Nephron progenitor cell (in vitro differentiated cells): ENCODE measurements at regions not wholly inside any gene's neighbourhood (a gene's known extent, or its start where the extent isn't known, plus 50 kb on each side); places are given as distances from the start of the nearest gene placed in this dataset.

ENCODE experiments used
- DNase-seq: peaks from one replicate; pipeline ENCODE4 v3.0.0; 2021
- H3K27ac Mint-ChIP-seq: 2 replicates; pipeline ENCODE4 v1.8.0; 2021; ENCODE audit warnings: mild to moderate bottlenecking, moderate library complexity, mixed read lengths
- H3K27me3 Mint-ChIP-seq: 2 replicates; pipeline ENCODE4 v1.8.0; 2021; ENCODE audit warnings: mild to moderate bottlenecking, low read depth, mixed read lengths; ENCODE audit not compliant: poor library complexity
- H3K36me3 Mint-ChIP-seq: 2 replicates; pipeline ENCODE4 v1.8.0; 2021; ENCODE audit warnings: low read depth, mixed read lengths
- H3K4me1 Mint-ChIP-seq: 2 replicates; pipeline ENCODE4 v1.8.0; 2021; ENCODE audit warnings: mixed read lengths
- H3K4me3 Mint-ChIP-seq: 2 replicates; pipeline ENCODE4 v1.8.0; 2021; ENCODE audit warnings: mild to moderate bottlenecking, moderate library complexity, mixed read lengths
- H3K9me3 Mint-ChIP-seq: 2 replicates; pipeline ENCODE4 v1.8.0; 2021; ENCODE audit warnings: mild to moderate bottlenecking, moderate library complexity, mixed read lengths
- TF ChIP-seq, protein P1 (sequence below): fragments of 200-600 bp; sonication (generic); IDR thresholded peaks from 2 replicates; pipeline ENCODE4 v1.5.0; 2021; ENCODE audit warnings: antibody characterized with exemption

DNA sequence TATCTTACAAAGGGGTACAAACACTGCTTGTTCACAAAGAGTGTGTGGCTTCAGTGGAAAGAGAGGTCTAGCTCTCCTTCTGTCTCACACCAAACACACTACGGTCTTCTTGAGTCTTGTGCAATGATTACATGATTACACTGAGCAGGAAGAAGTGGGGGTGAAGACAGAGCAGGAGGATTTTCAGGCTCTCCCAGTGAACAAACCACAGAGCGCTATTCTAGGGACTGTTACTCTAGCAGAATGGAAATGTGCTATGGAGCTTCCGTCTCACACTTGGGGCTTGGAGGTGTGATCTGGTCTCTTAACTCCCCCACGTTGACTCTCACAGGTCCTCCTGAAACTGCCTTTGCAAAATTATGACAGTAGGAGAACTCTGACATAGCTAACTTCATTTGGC lies 203.4 kb downstream of the MYLK4 start:
- DNase-seq, result no peak

DNA sequence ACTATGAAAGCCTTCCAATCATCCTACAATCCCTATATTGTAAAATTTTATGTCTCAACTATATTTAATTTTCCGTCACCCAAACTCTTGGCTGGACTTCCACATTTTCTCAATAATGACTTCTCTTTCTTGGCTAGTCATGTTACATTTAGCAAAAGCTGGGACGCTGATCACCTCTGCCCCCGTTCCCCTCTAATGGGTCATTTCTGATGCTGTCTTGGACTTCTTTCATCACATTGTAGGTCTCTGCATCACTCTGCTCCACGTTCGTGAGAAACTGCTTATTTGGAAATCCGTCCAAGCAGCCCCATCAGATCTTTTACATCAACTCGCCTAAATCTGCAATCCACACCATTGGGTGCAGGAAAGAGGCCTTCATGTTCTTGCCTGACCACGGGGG lies 203.8 kb downstream of the MYLK4 start:
- no peak for DNase-seq
- Mint-ChIP-seq H3K36me3 (no peaks in the 10 kb centered on the region), H3K27ac (no peak overlapping the region), H3K4me1 (no peaks in the 10 kb centered on the region), H3K27me3 (peaks cover 11% of the 10 kb centered on the region), H3K4me3 (no peak overlapping the region), H3K9me3 (peaks cover 24% of the 10 kb centered on the region)
- TF ChIP-seq, protein P1, sequence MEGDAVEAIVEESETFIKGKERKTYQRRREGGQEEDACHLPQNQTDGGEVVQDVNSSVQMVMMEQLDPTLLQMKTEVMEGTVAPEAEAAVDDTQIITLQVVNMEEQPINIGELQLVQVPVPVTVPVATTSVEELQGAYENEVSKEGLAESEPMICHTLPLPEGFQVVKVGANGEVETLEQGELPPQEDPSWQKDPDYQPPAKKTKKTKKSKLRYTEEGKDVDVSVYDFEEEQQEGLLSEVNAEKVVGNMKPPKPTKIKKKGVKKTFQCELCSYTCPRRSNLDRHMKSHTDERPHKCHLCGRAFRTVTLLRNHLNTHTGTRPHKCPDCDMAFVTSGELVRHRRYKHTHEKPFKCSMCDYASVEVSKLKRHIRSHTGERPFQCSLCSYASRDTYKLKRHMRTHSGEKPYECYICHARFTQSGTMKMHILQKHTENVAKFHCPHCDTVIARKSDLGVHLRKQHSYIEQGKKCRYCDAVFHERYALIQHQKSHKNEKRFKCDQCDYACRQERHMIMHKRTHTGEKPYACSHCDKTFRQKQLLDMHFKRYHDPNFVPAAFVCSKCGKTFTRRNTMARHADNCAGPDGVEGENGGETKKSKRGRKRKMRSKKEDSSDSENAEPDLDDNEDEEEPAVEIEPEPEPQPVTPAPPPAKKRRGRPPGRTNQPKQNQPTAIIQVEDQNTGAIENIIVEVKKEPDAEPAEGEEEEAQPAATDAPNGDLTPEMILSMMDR, result no peak

More for the DNA sequence above, 203.4 kb downstream of the MYLK4 start:
- Mint-ChIP-seq H3K27me3 (peaks cover 11% of the 10 kb centered on the region), H3K9me3 (peaks cover 24% of the 10 kb centered on the region), H3K27ac (no peak overlapping the region), H3K36me3 (no peaks in the 10 kb centered on the region), H3K4me3 (no peak overlapping the region), H3K4me1 (no peaks in the 10 kb centered on the region)
- TF ChIP-seq, protein P1, result no peak

DNA sequence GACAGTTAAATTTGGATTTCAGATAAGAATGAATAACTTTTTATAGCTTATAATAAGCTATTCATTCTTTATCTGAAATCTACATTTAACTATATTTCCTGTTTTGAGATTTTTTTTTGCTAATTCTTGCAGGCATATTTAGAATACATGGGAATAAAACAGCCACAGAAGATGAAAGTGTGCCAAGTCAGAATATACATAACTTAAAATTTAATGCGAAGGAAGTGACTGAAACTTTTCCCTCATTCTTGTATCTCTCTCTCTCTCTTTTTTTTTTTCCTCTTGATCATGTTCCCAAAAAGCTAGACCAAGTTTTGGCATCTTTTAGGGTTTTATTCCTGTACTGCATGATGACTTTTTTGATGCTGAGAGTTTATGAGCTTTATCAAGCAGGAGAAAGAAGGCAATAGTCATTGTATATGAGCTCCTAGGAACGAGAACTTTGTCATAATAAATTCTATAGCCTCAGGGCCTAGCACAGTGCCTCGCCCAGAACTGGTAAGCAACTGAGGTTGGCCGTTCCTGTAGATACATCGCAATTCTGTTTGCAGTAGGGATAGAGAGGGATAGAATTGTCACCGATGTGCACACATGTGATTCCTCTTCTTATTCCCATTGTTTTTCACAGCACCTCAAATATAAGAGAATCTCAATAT lies 205.2 kb downstream of the MYLK4 start:
- no peak for DNase-seq
- H3K9me3 Mint-ChIP-seq, result peaks cover 24% of the 10 kb centered on the region
- H3K4me3 Mint-ChIP-seq, result no peak overlapping the region
- H3K36me3 Mint-ChIP-seq, result no peaks in the 10 kb centered on the region
- H3K4me1 Mint-ChIP-seq, result no peaks in the 10 kb centered on the region
- peaks cover 11% of the 10 kb centered on the region for H3K27me3 Mint-ChIP-seq
- no peak overlapping the region for H3K27ac Mint-ChIP-seq
- TF ChIP-seq, protein P1, result no peak

DNA sequence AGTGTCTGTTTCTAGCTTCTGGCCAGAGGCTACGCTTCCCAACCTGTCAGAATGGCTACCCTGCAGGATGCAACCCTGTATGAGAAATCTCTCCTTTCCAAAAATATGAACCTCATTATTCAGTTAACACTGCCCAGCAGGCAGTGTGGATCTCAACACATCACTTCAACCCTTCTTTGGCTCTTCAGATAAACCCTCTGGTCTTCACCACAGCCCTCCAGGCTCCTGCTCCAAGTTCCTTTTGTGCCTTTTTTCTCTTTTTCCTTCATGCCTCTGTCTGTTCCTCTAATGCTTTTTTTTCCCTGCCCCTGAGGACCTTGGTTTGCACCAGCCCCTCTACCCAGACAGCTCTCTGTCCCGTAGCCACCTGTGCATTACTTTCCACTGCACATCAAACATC lies 207.4 kb downstream of the MYLK4 start:
- no peaks in the 10 kb centered on the region for H3K36me3 Mint-ChIP-seq
- peaks cover 11% of the 10 kb centered on the region for H3K27me3 Mint-ChIP-seq
- TF ChIP-seq, protein P1, result no peak
- H3K4me3 Mint-ChIP-seq, result no peak overlapping the region
- H3K9me3 Mint-ChIP-seq, result peaks cover 18% of the 10 kb centered on the region
- no peaks in the 10 kb centered on the region for H3K4me1 Mint-ChIP-seq
- H3K27ac Mint-ChIP-seq, result no peak overlapping the region
- DNase-seq, result no peak

DNA sequence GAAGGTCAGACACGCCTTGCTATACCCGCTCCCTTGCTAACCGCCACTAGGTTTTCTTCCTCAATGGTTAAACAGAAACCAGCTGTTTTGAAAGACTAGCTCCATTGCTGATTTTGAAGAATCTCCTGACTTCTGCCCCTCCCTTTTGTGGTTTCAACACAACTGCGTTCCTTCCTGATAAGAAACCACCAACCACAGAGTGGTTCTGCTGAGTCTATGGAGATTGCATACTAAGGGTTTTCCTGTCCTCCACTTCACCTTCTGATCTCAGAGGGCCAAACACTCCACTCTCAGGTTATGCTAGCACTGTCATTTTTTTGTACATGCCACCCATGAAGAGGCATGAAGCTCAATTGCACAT lies 207.9 kb downstream of the MYLK4 start:
- H3K27ac Mint-ChIP-seq, result no peak overlapping the region

More for the DNA sequence above, 207.9 kb downstream of the MYLK4 start:
- Mint-ChIP-seq H3K36me3 (no peaks in the 10 kb centered on the region), H3K4me1 (no peaks in the 10 kb centered on the region), H3K27me3 (peaks cover 11% of the 10 kb centered on the region), H3K4me3 (no peak overlapping the region), H3K9me3 (peaks cover 13% of the 10 kb centered on the region)
- TF ChIP-seq, protein P1, result no peak
- no peak for DNase-seq
